Gastroesophageal sphincter (tissue), 4 donors: ENCODE measurements at regions not wholly inside any gene's neighbourhood (a gene's known extent, or its start where the extent isn't known, plus 50 kb on each side); places are given as distances from the start of the nearest gene placed in this dataset.

ENCODE experiments used
- ATAC-seq: fragments of 150-250 bp; one replicate; pipeline ENCODE4 v1.9.1; 2016; ENCODE audit warnings: mild to moderate bottlenecking, moderate library complexity
- H3K27ac ChIP-seq, 4 donors: fragments of 200-600 bp; sonication (generic) in 3 of 4; 1 replicate in 3 of 4; 2 replicates in 1 of 4; pipeline ENCODE4 v1.5.1; 2016 to 2019
- H3K27me3 ChIP-seq: fragments of 200-600 bp; sonication (generic); one replicate; pipeline ENCODE4 v1.5.1; 2019
- H3K36me3 ChIP-seq, 2 donors: fragments of 200-600 bp; sonication (generic); one replicate each; pipeline ENCODE4 v1.5.1; 2019; ENCODE audit warnings: control low read depth in 1 of 2
- H3K4me1 ChIP-seq, 3 donors: fragments of 200-600 bp; sonication (generic); 1 replicate in 2 of 3; 2 replicates in 1 of 3; pipeline ENCODE4 v1.5.1; 2016 to 2019; ENCODE audit warnings: control low read depth in 2 of 3
- H3K4me3 ChIP-seq, 2 donors: fragments of 200-600 bp; sonication (generic); one replicate each; pipeline ENCODE4 v1.5.1; 2019; ENCODE audit warnings: mild to moderate bottlenecking in 1 of 2, moderate library complexity in 1 of 2
- H3K9me3 ChIP-seq, 3 donors: fragments of 200-600 bp; sonication (generic); one replicate each; pipeline ENCODE4 v1.5.1; 2017 to 2019; ENCODE audit warnings: control low read depth in 2 of 3
- EP300 ChIP-seq: sonication (generic); formaldehyde crosslinking; IDR thresholded peaks from one replicate; pipeline ENCODE4 v1.6.1; 2017; ENCODE audit warnings: antibody characterized with exemption, mild to moderate bottlenecking
- POLR2A ChIP-seq, 2 donors: fragments of 450-650 bp; IDR thresholded peaks; one replicate each; pipeline ENCODE4 v1.6.1; 2017; ENCODE audit warnings: antibody characterized with exemption in 2 of 2, mild to moderate bottlenecking in 2 of 2, moderate library complexity in 1 of 2
- POLR2AphosphoS5 ChIP-seq: sonication (generic); formaldehyde crosslinking; IDR thresholded peaks from one replicate; pipeline ENCODE4 v1.6.1; 2017; ENCODE audit warnings: antibody characterized with exemption
- WGBS, 2 donors: methylation state at CpG; one replicate each; pipeline ENCODE4 v1.1.5; 2018; ENCODE audit warnings: low coverage in 1 of 2; 5-methylcytosine and 5-hydroxymethylcytosine counted together
- TF ChIP-seq, protein P1 (sequence below), 4 experiments: fragments of 200-600 bp in 2 of 4; fragments of 450-650 bp in 2 of 4; sonication (generic) in 1 of 4; IDR thresholded peaks; one replicate each; pipeline ENCODE4 v1.5.1; 2017 to 2019; ENCODE audit warnings: antibody characterized with exemption in 4 of 4, mild to moderate bottlenecking in 2 of 4, moderate library complexity in 2 of 4

DNA sequence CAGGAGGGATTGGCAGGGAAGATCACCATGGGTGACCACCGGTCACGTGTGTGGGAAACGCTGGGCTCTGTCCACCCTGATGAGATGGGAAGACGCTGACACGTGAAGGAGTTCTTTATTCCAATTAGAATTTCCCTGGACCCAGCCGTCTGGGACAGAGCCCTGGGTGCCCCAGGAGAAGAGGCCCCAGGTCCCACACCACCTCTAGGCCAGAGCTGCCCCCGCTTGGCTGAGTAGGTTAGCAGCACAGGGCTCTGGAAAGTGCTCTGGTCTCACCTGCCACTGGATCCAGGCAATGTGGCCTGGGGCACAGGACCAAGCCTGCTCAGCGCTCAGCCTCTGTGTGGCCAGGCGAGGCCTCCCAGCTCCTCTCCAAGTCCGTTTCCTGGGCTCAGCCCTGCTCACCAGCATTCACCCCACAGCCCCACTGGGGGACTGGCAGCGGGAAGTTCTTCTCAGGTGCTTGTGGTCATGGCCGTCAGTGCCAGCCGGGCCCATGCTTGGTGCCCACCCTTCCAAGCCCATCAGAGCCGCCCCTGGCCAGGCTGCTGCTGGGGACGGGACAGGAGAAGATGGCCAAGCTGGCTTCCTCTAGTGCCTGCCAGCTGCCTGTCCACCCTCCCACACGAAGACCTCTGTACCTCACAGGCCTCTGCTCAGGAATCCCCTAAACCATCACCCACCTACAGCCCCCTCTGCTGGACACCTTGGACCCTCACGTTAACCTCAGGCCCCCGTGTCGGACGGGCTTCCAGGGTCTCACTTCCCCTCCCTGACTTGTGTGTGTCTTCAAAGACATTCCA is 62.5 kb upstream of the FGF3 start:
- Histone ChIP-seq H3K36me3 (no peaks in the 10 kb centered on the region), H3K9me3 (no peaks in the 10 kb centered on the region), H3K4me1 (no peaks in the 10 kb centered on the region), H3K4me3 (no peak overlapping the region), H3K27me3 (peaks cover 61% of the 10 kb centered on the region), H3K27ac (no peak overlapping the region)
- ATAC-seq = no peak
- TF ChIP-seq POLR2A (IDR thresholded peaks at IDR 0.05) (no peak), POLR2AphosphoS5 (no peak), EP300 (no peak)
- TF ChIP-seq, protein P1, sequence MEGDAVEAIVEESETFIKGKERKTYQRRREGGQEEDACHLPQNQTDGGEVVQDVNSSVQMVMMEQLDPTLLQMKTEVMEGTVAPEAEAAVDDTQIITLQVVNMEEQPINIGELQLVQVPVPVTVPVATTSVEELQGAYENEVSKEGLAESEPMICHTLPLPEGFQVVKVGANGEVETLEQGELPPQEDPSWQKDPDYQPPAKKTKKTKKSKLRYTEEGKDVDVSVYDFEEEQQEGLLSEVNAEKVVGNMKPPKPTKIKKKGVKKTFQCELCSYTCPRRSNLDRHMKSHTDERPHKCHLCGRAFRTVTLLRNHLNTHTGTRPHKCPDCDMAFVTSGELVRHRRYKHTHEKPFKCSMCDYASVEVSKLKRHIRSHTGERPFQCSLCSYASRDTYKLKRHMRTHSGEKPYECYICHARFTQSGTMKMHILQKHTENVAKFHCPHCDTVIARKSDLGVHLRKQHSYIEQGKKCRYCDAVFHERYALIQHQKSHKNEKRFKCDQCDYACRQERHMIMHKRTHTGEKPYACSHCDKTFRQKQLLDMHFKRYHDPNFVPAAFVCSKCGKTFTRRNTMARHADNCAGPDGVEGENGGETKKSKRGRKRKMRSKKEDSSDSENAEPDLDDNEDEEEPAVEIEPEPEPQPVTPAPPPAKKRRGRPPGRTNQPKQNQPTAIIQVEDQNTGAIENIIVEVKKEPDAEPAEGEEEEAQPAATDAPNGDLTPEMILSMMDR (IDR thresholded peaks at IDR 0.05) = no peak
- WGBS, 2 donors = 51% methylated on average over 4 of the region's 20 CpGs; no CpG with 5 or more reads in 1 of the 2 donors

DNA sequence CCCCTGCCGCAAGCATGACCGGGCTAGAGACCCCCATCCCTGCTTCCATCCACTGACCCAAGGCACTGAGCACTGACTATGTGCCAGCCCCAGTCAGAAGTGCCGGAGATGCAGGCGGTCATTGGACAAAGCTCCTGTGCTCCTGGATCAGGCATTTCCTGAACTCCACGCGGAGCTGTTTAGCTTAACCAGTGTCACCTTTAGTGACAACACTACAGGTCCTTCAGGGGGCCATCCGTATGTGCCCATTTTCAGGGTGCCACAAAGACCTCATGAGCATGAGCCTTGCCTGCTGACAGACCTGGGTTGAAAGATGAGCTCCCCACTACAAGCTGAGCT is 63.0 kb upstream of the FGF3 start:
- 80% methylated on average over 1 of the region's 7 CpGs; no CpG with 5 or more reads in 1 of the 2 donors for WGBS, 2 donors

DNA sequence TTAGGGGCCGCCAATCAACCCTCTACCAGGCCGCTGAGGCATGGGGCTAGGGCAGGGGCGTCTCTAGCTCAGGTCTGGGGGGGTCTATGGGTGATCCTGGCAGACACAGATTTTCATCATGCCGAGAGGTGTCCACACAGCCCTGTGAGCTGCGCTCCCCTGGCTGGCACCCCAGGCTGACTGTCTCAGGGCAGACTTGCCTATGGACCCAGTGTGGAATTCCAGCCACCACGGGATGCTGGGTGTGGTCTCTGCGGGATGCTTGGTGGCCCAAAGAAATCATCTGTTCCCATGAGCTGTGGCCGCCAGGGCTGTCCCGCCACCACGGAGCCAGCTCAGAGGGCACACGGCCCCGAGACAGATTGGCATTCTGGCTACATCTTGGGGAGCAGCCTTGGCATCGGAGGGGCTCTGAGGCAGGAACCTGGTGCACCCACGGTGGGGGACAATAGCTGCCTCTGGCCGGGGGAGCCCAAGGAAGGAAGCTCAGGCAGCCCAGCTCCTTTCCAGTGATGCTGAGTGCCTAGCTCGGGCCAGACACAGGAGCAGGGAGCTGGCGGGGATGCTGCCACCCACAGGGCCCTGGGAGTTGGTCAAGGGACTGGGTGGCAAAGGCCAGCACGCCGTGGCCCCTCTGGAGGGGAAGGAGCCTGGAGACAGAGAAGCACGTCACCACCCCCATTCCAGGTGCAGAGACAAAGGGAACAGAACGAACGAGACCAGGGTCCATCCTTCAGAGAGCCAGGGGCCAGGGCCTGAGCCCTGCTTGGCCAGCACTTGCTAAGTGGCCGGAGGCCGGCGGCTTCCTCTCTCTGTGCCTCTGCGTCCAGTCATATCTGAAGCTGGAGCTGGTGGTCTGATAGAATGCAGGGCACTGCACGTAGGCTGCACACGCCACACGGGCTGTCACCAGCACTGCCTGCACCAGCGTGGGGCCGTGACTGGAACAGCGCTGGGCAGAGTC is 64.4 kb upstream of the FGF3 start:
- 65 to 73% methylated on average over 3 to 4 of the region's 32 CpGs for WGBS, 2 donors
- Histone ChIP-seq H3K9me3 (no peaks in the 10 kb centered on the region), H3K27ac (no peak overlapping the region), H3K4me3 (no peak overlapping the region), H3K4me1 (no peaks in the 10 kb centered on the region), H3K36me3 (no peaks in the 10 kb centered on the region), H3K27me3 (peaks cover 65% of the 10 kb centered on the region)
- TF ChIP-seq, protein P1 (IDR thresholded peaks at IDR 0.05) = no peak
- no peak for TF ChIP-seq POLR2AphosphoS5
- no peak for TF ChIP-seq POLR2A (IDR thresholded peaks at IDR 0.05)
- TF ChIP-seq EP300 = no peak
- no peak for ATAC-seq

More for the DNA sequence above, 63.0 kb upstream of the FGF3 start:
- Histone ChIP-seq H3K4me1 (no peaks in the 10 kb centered on the region), H3K27me3 (peaks cover 61% of the 10 kb centered on the region), H3K9me3 (no peaks in the 10 kb centered on the region), H3K4me3 (no peak overlapping the region), H3K27ac (no peak overlapping the region), H3K36me3 (no peaks in the 10 kb centered on the region)
- TF ChIP-seq EP300 = no peak
- TF ChIP-seq, protein P1 (IDR thresholded peaks at IDR 0.05) = no peak
- no peak for TF ChIP-seq POLR2A (IDR thresholded peaks at IDR 0.05)
- no peak for TF ChIP-seq POLR2AphosphoS5
- no peak for ATAC-seq

DNA sequence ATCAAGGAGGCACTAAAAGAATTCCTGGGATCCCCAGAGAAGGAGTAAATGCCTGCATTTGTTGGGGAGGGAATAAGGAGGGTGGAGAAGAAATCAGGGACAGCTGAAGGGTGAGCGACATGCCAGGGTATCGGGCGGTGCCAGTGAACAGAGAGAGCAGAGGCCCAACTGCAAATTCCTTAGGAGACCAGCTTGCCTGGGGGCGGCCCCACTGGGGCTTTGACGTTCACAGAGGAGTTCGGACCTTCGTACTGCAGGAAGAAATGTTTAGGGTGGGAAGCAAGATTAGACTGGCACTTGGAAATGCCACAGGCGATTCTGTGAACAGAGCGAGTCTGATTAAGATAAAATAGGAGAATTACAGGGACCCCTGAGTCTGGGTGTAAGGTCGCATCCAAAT is 65.1 kb upstream of the FGF3 start:
- Histone ChIP-seq H3K27ac (no peak overlapping the region), H3K4me1 (no peaks in the 10 kb centered on the region), H3K27me3 (peaks cover 66% of the 10 kb centered on the region), H3K4me3 (no peak overlapping the region), H3K9me3 (no peaks in the 10 kb centered on the region), H3K36me3 (no peaks in the 10 kb centered on the region)
- 91 to 93% methylated on average over 10 of the region's 10 CpGs for WGBS, 2 donors
- no peak for TF ChIP-seq POLR2A (IDR thresholded peaks at IDR 0.05)
- TF ChIP-seq POLR2AphosphoS5 = no peak
- TF ChIP-seq, protein P1 (IDR thresholded peaks at IDR 0.05) = no peak
- TF ChIP-seq EP300 = no peak
- ATAC-seq = no peak
